K562 (cell line): ENCODE measurements at regions not wholly inside any gene's neighbourhood (a gene's known extent, or its start where the extent isn't known, plus 50 kb on each side); places are given as distances from the start of the nearest gene placed in this dataset.

Source experiments
- ATAC-seq: fragments of 200-7000 bp; cut with Tn5 transposase; 3 replicates; pipeline ENCODE4 v1.9.1; 2020; ENCODE audit warnings: moderate library complexity
- BruUV-seq: library from RNA; stranded (reverse); fragments of 400-500 nt; replicated peaks from 2 replicates; lab custom pipeline; 2021; lab: Mats Ljungman, UMichigan
- CTCF ChIA-PET: fragments of 300-600 bp; formaldehyde crosslinking; extraction: SDS; loops from one replicate; lab custom pipeline; 2021; ENCODE audit warnings: low intra/inter-chr PET ratio; lab: Yijun Ruan, JAX
- POLR2A ChIA-PET: fragments of 300-600, 350-650 bp; sonication (Branson Sonifier 250); formaldehyde crosslinking; extraction: SDS; loops from one replicate; lab custom pipeline; 2021; ENCODE audit warnings: antibody characterized with exemption, inconsistent platforms; lab: Yijun Ruan, JAX
- DNase-seq, 4 experiments: peaks; one replicate each; pipeline versions ENCODE4 v3.0.0 to v3.0.0-alpha.2; 2011 to 2018; ENCODE audit warnings: low spot score in 3 of 4, mixed read lengths in 3 of 4; ENCODE audit errors: extremely low read depth in 1 of 4
- FAIRE-seq: peaks from 2 replicates; lab custom pipeline; 2011; peaks lifted over from hg19 to GRCh38; lab: Jason Lieb, UNC
- H2AFZ ChIP-seq: 2 replicates; pipeline ENCODE4 v1.6.0; 2011; ENCODE audit warnings: low read depth, low read length, control low read depth, inconsistent platforms
- H3K27ac ChIP-seq: fragments of 200-600 bp; 3 replicates; pipeline ENCODE4 v1.8.0; 2011; ENCODE audit warnings: low read depth, mild to moderate bottlenecking, control low read depth, inconsistent platforms, low read length, moderate library complexity, mixed read lengths; ENCODE audit errors: extremely low read depth
- H3K27me3 ChIP-seq, 2 experiments: fragments of 300-600 bp in 1 of 2; 2 replicates in 1 of 2; 3 replicates in 1 of 2; pipeline versions ENCODE4 v1.6.0 to v1.8.0; 2011; ENCODE audit warnings: inconsistent platforms in 2 of 2, low read length in 2 of 2, mild to moderate bottlenecking in 1 of 2, mixed read lengths in 1 of 2, moderate library complexity in 1 of 2; ENCODE audit not compliant: control insufficient read depth in 2 of 2, insufficient read depth in 2 of 2
- H3K36me3 ChIP-seq: fragments of 300-600 bp; 3 replicates; pipeline ENCODE4 v1.8.0; 2011; ENCODE audit warnings: mild to moderate bottlenecking, low read length, inconsistent platforms; ENCODE audit not compliant: control insufficient read depth, insufficient read depth
- H3K4me1 ChIP-seq, 2 experiments: fragments of 200-600 bp in 1 of 2; replicated peaks in 1 of 2; 2 replicates in 1 of 2; 3 replicates in 1 of 2; pipeline versions ENCODE4 v1.5.1 to v1.8.0; 2011; ENCODE audit warnings: inconsistent platforms in 2 of 2, low read length in 2 of 2, mild to moderate bottlenecking in 1 of 2, mixed read lengths in 1 of 2, moderate library complexity in 1 of 2; ENCODE audit not compliant: control insufficient read depth in 2 of 2, insufficient read depth in 2 of 2
- H3K4me2 ChIP-seq: 2 replicates; pipeline ENCODE4 v1.6.1; 2011; ENCODE audit warnings: low read length, control low read depth, inconsistent platforms, mixed read lengths; ENCODE audit not compliant: insufficient read depth
- H3K4me3 ChIP-seq: fragments of 200-600 bp; sonication (generic), shearing (Covaris generic); 2 replicates; pipeline ENCODE4 v1.5.1; 2016; ENCODE audit warnings: control low read depth, inconsistent platforms
- H3K79me2 ChIP-seq: fragments of 200-600 bp; 3 replicates; pipeline ENCODE4 v1.8.0; 2011; ENCODE audit warnings: low read length, inconsistent platforms; ENCODE audit not compliant: control insufficient read depth, insufficient read depth
- H3K9ac ChIP-seq, 2 experiments: 2 replicates each; pipeline versions ENCODE4 v1.6.0 to v1.6.1; 2011; ENCODE audit warnings: low read depth in 2 of 2, low read length in 2 of 2, control low read depth in 1 of 2, inconsistent platforms in 1 of 2, mild to moderate bottlenecking in 1 of 2, mixed read lengths in 1 of 2; ENCODE audit not compliant: insufficient read depth in 1 of 2
- H3K9me1 ChIP-seq: one replicate; pipeline ENCODE4 v1.6.0; 2011; ENCODE audit warnings: inconsistent platforms, mild to moderate bottlenecking, low read length, moderate library complexity; ENCODE audit not compliant: control insufficient read depth, insufficient read depth
- H3K9me3 ChIP-seq: replicated peaks from 2 replicates; pipeline ENCODE4 v1.5.1; 2011; ENCODE audit warnings: low read depth, low read length, inconsistent platforms; ENCODE audit not compliant: control insufficient read depth, insufficient read depth
- H4K20me1 ChIP-seq: replicated peaks from 2 replicates; pipeline ENCODE4 v1.6.1; 2011; ENCODE audit warnings: low read length, inconsistent platforms, mixed read lengths; ENCODE audit not compliant: control insufficient read depth, insufficient read depth
- MXD1 ChIP-seq: fragments of 250-450 bp; sonication (Bioruptor Pico); IDR thresholded peaks from 2 replicates; pipeline ENCODE4 v1.8.0; 2021; ENCODE audit warnings: borderline replicate concordance, mild to moderate bottlenecking, moderate library complexity; ENCODE audit not compliant: poor library complexity, severe bottlenecking
- MYC ChIP-seq, 2 experiments: fragments of 250-450 bp in 1 of 2; sonication (Bioruptor Pico) in 1 of 2; IDR thresholded peaks; 2 replicates each; pipeline versions ENCODE4 v1.5.1 to v1.6.1; 2012 to 2021; ENCODE audit warnings: low read depth in 2 of 2, borderline replicate concordance in 1 of 2, improper control_type of control experiment in 1 of 2, low read length in 1 of 2, mild to moderate bottlenecking in 1 of 2, moderate library complexity in 1 of 2
- STAT5A ChIP-seq: IDR thresholded peaks from 2 replicates; pipeline ENCODE4 v1.6.1; 2012; ENCODE audit warnings: low read length, inconsistent platforms, borderline replicate concordance
- ZNF384 ChIP-seq: IDR thresholded peaks from 2 replicates; pipeline ENCODE4 v1.6.1; 2012; ENCODE audit warnings: low read depth, low read length, improper control_type of control experiment
- ZNF785 ChIP-seq: fragments of 250-450 bp; sonication (Bioruptor Pico); IDR thresholded peaks from 2 replicates; pipeline ENCODE4 v1.4.0; 2020; ENCODE audit warnings: mild to moderate bottlenecking
- WGBS: fragments of 100-300 bp; shearing (Covaris generic); methylation state at CpG from one replicate; pipeline ENCODE4 v1.1.6; 2016; ENCODE audit warnings: low coverage, mixed read lengths; ENCODE audit not compliant: insufficient coverage; ENCODE audit errors: missing lambda C conversion rate; 5-methylcytosine and 5-hydroxymethylcytosine counted together
- in situ Hi-C: fragments of 300-500 bp; cut with MboI; formaldehyde crosslinking; loops from 4 replicates; pipeline ENCODE4 v1.15.0; 2018; ENCODE audit warnings: inconsistent platforms, mixed read lengths
- intact Hi-C: fragments of 100-400 bp; cut with micrococcal nuclease; formaldehyde crosslinking; loops from 2 replicates; pipeline ENCODE4 v1.14.2; 2022
- TF ChIP-seq, protein P1 (sequence below): fragments of 450-650 bp; IDR thresholded peaks from 2 replicates; pipeline ENCODE4 v1.6.1; 2017; ENCODE audit warnings: antibody characterized with exemption

GRCh38 chr2:192437653-192438052 is 242.9 kb upstream of the TMEFF2 start (continued):
- TF ChIP-seq MXD1 (CRISPR knock-in tag) (no peak), ZNF785 (no peak), MYC (IDR thresholded peaks at IDR 0.05; ENCODE audit: low read depth, low read length) (no peak), MYC (CRISPR knock-in tag; IDR thresholded peaks at IDR 0.05; ENCODE audit: borderline replicate concordance, low read depth) (no peak), STAT5A (no peak)
- TF ChIP-seq, protein P1, sequence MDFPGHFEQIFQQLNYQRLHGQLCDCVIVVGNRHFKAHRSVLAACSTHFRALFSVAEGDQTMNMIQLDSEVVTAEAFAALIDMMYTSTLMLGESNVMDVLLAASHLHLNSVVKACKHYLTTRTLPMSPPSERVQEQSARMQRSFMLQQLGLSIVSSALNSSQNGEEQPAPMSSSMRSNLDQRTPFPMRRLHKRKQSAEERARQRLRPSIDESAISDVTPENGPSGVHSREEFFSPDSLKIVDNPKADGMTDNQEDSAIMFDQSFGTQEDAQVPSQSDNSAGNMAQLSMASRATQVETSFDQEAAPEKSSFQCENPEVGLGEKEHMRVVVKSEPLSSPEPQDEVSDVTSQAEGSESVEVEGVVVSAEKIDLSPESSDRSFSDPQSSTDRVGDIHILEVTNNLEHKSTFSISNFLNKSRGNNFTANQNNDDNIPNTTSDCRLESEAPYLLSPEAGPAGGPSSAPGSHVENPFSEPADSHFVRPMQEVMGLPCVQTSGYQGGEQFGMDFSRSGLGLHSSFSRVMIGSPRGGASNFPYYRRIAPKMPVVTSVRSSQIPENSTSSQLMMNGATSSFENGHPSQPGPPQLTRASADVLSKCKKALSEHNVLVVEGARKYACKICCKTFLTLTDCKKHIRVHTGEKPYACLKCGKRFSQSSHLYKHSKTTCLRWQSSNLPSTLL: no peak
- TF ChIP-seq, all 486 proteins: peak for 0

GRCh38 chr2:192424243-192424642 is 229.5 kb upstream of the TMEFF2 start:
- Histone ChIP-seq H3K4me3 (no peak overlapping the region), H3K4me2 (no peak overlapping the region), H3K9me1 (no peaks in the 10 kb centered on the region), H3K4me1 (no peaks in the 10 kb centered on the region), H3K27ac (no peak overlapping the region), H2AFZ (no peak overlapping the region), H3K79me2 (no peaks in the 10 kb centered on the region), H3K36me3 (no peaks in the 10 kb centered on the region), H3K9ac (no peak overlapping the region), H3K9me3 (no peaks in the 10 kb centered on the region), H4K20me1 (no peaks in the 10 kb centered on the region), H3K27me3 (no peaks in the 10 kb centered on the region)
- FAIRE-seq (no peak), ATAC-seq (no peak), DNase-seq (no peak)
- TF ChIP-seq ZNF384: no peak
- BruUV-seq: no TSS peak
- intact Hi-C loops (no loop called here), in situ Hi-C loops (no loop called here)
- WGBS: 0% methylated on average over 4 of the region's 4 CpGs
- POLR2A ChIA-PET: no interaction called here
- CTCF ChIA-PET: no interaction called here
